Activated naive CD4-positive, alpha-beta T cell treated with anti-CD3 and anti-CD28 coated beads, Interleukin-2, amount 50 U/mL, for 72 hours (primary cell): ENCODE measurements at regions not wholly inside any gene's neighbourhood (a gene's known extent, or its start where the extent isn't known, plus 50 kb on each side); places are given as distances from the start of the nearest gene placed in this dataset.
"Not testable (repeated sequence)": the region's sequence is repeated elsewhere in the genome, so short reads cannot be mapped to it uniquely, and the experiment has no call there.

Source experiments
- ATAC-seq, 2 donors: fragments of 150-1000 bp; cut with Tn5 transposase; 2 replicates each; pipeline ENCODE4 v1.10.0; 2021; ENCODE audit warnings: mild to moderate bottlenecking in 2 of 2, moderate library complexity in 2 of 2
- DNase-seq, 2 donors: peaks; one replicate each; pipeline ENCODE4 v3.0.0; 2021 to 2022; ENCODE audit warnings: low spot score in 2 of 2
- H3K27ac Mint-ChIP-seq, 2 donors: one replicate each; pipeline ENCODE4 v1.8.0; 2022; ENCODE audit warnings: mild to moderate bottlenecking in 2 of 2, mixed read lengths in 2 of 2
- H3K36me3 Mint-ChIP-seq, 2 donors: one replicate each; pipeline ENCODE4 v1.8.0; 2022; ENCODE audit warnings: mixed read lengths in 2 of 2
- H3K9me3 Mint-ChIP-seq, 2 donors: one replicate each; pipeline ENCODE4 v1.8.0; 2022; ENCODE audit warnings: mixed read lengths in 2 of 2

GRCh38 chr13:54563286-54563685 is 1534.7 kb downstream of the OLFM4 start:
- H3K9me3 Mint-ChIP-seq = peaks cover 0 to 10% of the 10 kb centered on the region in 2 donors
- ATAC-seq (no peak), DNase-seq (no peak)
- peaks cover 0 to 4% of the 10 kb centered on the region in 2 donors for H3K36me3 Mint-ChIP-seq
- H3K27ac Mint-ChIP-seq = no peak overlapping the region

GRCh38 chr13:54572037-54572436 is 1543.4 kb downstream of the OLFM4 start:
- H3K36me3 Mint-ChIP-seq, DNase-seq, ATAC-seq, H3K27ac Mint-ChIP-seq: not testable (repeated sequence)
- peaks cover 33 to 34% of the 10 kb centered on the region in 2 donors for H3K9me3 Mint-ChIP-seq

- Mint-ChIP-seq H3K36me3 (no peaks in the 10 kb centered on the region), H3K27ac (no peak overlapping the region), H3K9me3 (peaks cover 31 to 33% of the 10 kb centered on the region in 2 donors)
- DNase-seq (no peak), ATAC-seq (no peak)
Measured at GRCh38 chr13:54573186-54573585, 1544.6 kb downstream of the OLFM4 start.

- Mint-ChIP-seq H3K27ac (no peak overlapping the region), H3K36me3 (no peaks in the 10 kb centered on the region), H3K9me3 (peaks cover 20 to 33% of the 10 kb centered on the region in 2 donors)
- ATAC-seq (no peak), DNase-seq (no peak)
Measured at GRCh38 chr13:54574791-54575190, 1546.2 kb downstream of the OLFM4 start.

- peaks cover 0 to 7% of the 10 kb centered on the region in 2 donors for H3K36me3 Mint-ChIP-seq
- peaks cover 29 to 33% of the 10 kb centered on the region in 2 donors for H3K9me3 Mint-ChIP-seq
- H3K27ac Mint-ChIP-seq = no peak overlapping the region
- ATAC-seq (no peak), DNase-seq (no peak)
Measured at GRCh38 chr13:54591540-54591939, 1562.9 kb downstream of the OLFM4 start.

GRCh38 chr13:54592201-54592600 is 1563.6 kb downstream of the OLFM4 start:
- Mint-ChIP-seq H3K36me3 (peaks cover 0 to 7% of the 10 kb centered on the region in 2 donors), H3K9me3 (peaks cover 29 to 33% of the 10 kb centered on the region in 2 donors), H3K27ac (no peak overlapping the region)
- no peak for ATAC-seq
- DNase-seq = no peak

- Mint-ChIP-seq H3K9me3 (peaks cover 26 to 36% of the 10 kb centered on the region in 2 donors), H3K27ac (no peak overlapping the region), H3K36me3 (peaks cover 0 to 7% of the 10 kb centered on the region in 2 donors)
- ATAC-seq (no peak), DNase-seq (no peak)
Measured at GRCh38 chr13:54593504-54593903, 1564.9 kb downstream of the OLFM4 start.

- DNase-seq (no peak), ATAC-seq (no peak)
- H3K27ac Mint-ChIP-seq = no peak overlapping the region
- H3K36me3 Mint-ChIP-seq = peaks cover 0 to 18% of the 10 kb centered on the region in 2 donors
- peaks cover 32 to 38% of the 10 kb centered on the region in 2 donors for H3K9me3 Mint-ChIP-seq
Measured at GRCh38 chr13:54597540-54598088, 1569.0 kb downstream of the OLFM4 start.

- Mint-ChIP-seq H3K9me3 (peaks cover 35 to 47% of the 10 kb centered on the region in 2 donors), H3K36me3 (peaks cover 0 to 13% of the 10 kb centered on the region in 2 donors), H3K27ac (no peak overlapping the region)
- DNase-seq (no peak), ATAC-seq (no peak)
Measured at GRCh38 chr13:54599413-54599812, 1570.8 kb downstream of the OLFM4 start.

GRCh38 chr13:54606944-54607343 is 1578.3 kb downstream of the OLFM4 start:
- Mint-ChIP-seq H3K27ac (no peak overlapping the region), H3K9me3 (peaks cover 31% of the 10 kb centered on the region in 2 donors), H3K36me3 (peaks cover 0 to 4% of the 10 kb centered on the region in 2 donors)
- no peak for ATAC-seq
- no peak for DNase-seq

- ATAC-seq (no peak), DNase-seq (no peak)
- Mint-ChIP-seq H3K36me3 (peaks cover 0 to 4% of the 10 kb centered on the region in 2 donors), H3K9me3 (peaks cover 31% of the 10 kb centered on the region in 2 donors), H3K27ac (no peak overlapping the region)
Measured at GRCh38 chr13:54607421-54607820, 1578.8 kb downstream of the OLFM4 start.

- Mint-ChIP-seq H3K36me3 (no peaks in the 10 kb centered on the region), H3K9me3 (peaks cover 13 to 14% of the 10 kb centered on the region in 2 donors), H3K27ac (no peak overlapping the region)
- DNase-seq = no peak
- ATAC-seq = no peak
Measured at GRCh38 chr13:54611390-54611789, 1582.8 kb downstream of the OLFM4 start.

GRCh38 chr13:54614726-54615125 is 1586.1 kb downstream of the OLFM4 start:
- H3K27ac Mint-ChIP-seq = no peak overlapping the region
- no peaks in the 10 kb centered on the region for H3K36me3 Mint-ChIP-seq
- DNase-seq (no peak), ATAC-seq (no peak)
- peaks cover 12 to 20% of the 10 kb centered on the region in 2 donors for H3K9me3 Mint-ChIP-seq

- ATAC-seq, DNase-seq, H3K27ac Mint-ChIP-seq, H3K36me3 Mint-ChIP-seq: not testable (repeated sequence)
- peaks cover 13 to 15% of the 10 kb centered on the region in 2 donors for H3K9me3 Mint-ChIP-seq
Measured at GRCh38 chr13:54626504-54626903, 1597.9 kb downstream of the OLFM4 start.

GRCh38 chr13:54627646-54628372 is 1599.2 kb downstream of the OLFM4 start:
- ATAC-seq = no peak
- Mint-ChIP-seq H3K36me3 (no peaks in the 10 kb centered on the region), H3K9me3 (peaks cover 13 to 15% of the 10 kb centered on the region in 2 donors), H3K27ac (no peak overlapping the region)
- DNase-seq = no peak

GRCh38 chr13:54628383-54628782 is 1599.8 kb downstream of the OLFM4 start:
- Mint-ChIP-seq H3K27ac (no peak overlapping the region), H3K36me3 (no peaks in the 10 kb centered on the region), H3K9me3 (peaks cover 15% of the 10 kb centered on the region in 2 donors)
- DNase-seq = no peak
- ATAC-seq = no peak

- Mint-ChIP-seq H3K9me3 (peaks cover 11 to 24% of the 10 kb centered on the region in 2 donors), H3K36me3 (no peaks in the 10 kb centered on the region), H3K27ac (no peak overlapping the region)
- no peak for ATAC-seq
- no peak for DNase-seq
Measured at GRCh38 chr13:54633456-54633855, 1604.8 kb downstream of the OLFM4 start.

- peaks cover 20 to 34% of the 10 kb centered on the region in 2 donors for H3K9me3 Mint-ChIP-seq
- ATAC-seq = no peak
- no peak for DNase-seq
- H3K27ac Mint-ChIP-seq = no peak overlapping the region
- H3K36me3 Mint-ChIP-seq = peaks cover 0 to 4% of the 10 kb centered on the region in 2 donors
Measured at GRCh38 chr13:54636231-54636630, 1607.6 kb downstream of the OLFM4 start.
